Fibroblast of peridontal ligament (primary cell): ENCODE measurements at regions not wholly inside any gene's neighbourhood (a gene's known extent, or its start where the extent isn't known, plus 50 kb on each side); places are given as distances from the start of the nearest gene placed in this dataset.

Source experiments
- DNase-seq: peaks from one replicate; pipeline ENCODE4 v3.0.0-alpha.2; 2010; ENCODE audit errors: extremely low read depth

- no peak for DNase-seq
These were observed 142.9 kb downstream of the SNX19 start for GRCh38 chr11:130773244-130773820.

DNA sequence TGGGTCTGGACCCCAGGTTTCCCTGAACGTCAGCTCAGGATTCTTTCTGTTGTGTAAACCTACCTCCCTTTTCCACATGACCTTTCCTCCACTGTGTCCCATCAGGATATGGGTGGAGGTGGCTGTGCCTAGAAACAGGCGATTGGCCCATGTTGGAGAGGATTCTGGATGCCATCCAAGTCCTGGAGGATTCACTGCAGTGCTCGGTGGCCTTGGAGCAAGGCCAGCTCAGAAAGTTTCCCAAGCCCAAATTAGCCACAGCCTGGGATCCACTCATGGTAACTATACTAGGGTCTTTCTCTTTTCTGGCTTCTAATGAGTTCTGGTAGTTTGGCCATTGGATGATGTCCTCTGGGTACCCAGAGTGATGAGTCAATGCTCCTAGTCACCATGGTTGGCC is 141.6 kb downstream of the SNX19 start:
- no peak for DNase-seq

- DNase-seq: peak; percentile 54
These were observed 140.8 kb downstream of the SNX19 start for GRCh38 chr11:130775306-130776060.

- no peak for DNase-seq
These were observed 140.2 kb downstream of the SNX19 start for GRCh38 chr11:130776061-130776419.

DNA sequence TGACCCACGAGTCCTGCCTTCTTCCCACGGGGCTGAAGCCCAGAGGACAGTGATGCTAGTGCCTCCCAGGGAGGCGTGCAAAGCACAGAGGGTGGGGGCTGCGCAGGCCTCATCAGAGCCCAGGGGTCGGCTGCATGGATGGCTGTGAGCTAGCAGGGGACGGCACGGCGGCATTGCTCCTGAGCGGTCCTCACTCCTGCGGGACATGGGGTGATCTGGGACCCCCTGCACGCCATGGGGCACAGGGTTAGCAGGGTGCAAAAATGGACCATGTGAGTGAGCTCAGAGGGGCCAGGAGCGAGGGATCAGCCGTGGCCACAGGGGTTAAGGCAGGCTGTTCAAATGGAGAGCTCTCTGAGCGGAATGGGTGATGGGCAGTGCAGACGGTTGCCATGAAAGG is 138.3 kb downstream of the SNX19 start:
- no peak for DNase-seq

- DNase-seq: no peak
These were observed 137.6 kb downstream of the SNX19 start for GRCh38 chr11:130778705-130779104.

- no peak for DNase-seq
These were observed 137.0 kb downstream of the SNX19 start for GRCh38 chr11:130779267-130779666.

- no peak for DNase-seq
These were observed 136.3 kb downstream of the SNX19 start for GRCh38 chr11:130779943-130780342.

- DNase-seq: no peak
These were observed 135.8 kb downstream of the SNX19 start for GRCh38 chr11:130780437-130780836.

DNA sequence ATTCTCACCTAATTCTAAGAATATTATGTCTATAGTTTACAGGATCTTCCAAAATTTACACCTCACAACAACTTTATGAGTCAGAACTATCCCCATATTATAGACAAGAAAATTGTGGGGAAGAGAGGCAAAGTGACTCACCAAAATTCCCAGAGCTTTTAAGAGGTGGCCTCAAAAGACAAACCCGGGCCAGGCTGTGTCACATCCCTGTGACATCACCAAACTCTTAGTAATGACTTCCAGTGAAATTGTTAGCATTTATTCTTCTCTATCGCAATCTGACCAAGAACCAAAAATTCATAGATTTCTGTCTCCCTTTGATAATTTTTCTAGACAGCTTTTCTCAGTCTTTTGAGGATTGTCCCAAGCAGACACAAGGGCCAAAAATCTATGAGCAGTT is 134.3 kb downstream of the SNX19 start:
- DNase-seq: no peak

DNA sequence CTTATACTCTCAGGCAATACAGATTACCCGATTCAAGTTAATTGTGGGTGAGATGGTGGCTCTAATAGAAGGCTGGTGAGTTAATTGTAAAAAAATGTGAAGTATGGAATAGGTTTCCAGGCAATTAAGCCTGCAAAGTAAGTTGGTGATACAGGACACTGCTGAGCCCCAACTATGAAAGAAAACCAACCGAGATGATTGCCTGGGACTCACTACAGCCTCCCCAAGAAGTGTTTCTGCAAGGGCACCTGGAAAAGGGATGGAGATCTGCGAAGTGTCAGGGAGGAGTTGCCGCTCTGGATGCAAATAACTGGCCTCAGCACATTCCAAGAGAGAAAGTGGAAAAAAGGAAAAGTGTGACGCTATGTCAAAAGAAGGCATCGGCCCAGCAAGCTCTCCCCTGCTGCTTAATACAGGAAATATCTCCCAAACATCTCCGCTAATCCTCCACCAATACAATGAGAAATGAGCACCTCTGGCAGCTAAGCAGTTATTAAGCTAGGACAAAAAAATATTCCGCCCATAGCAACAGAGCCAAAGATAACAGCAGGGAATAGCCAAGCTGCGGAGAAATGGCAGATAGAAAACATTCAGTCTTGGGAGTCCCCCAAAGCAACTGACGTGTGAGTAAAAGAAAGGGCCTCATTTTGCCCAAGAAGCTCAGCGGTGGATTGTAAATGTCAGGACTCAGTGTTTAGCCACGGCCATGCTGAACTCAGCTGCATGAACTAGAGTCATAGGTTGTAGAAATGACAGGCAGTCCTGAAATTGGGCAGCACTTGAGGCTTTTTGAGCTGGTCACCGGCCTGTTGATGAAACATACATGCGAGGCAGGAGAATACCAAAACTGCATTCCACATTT is 133.7 kb downstream of the SNX19 start:
- DNase-seq: no peak

- no peak for DNase-seq
These were observed 133.0 kb downstream of the SNX19 start for GRCh38 chr11:130783323-130783722.

- peak; percentile 81 for DNase-seq
These were observed 130.7 kb downstream of the SNX19 start for GRCh38 chr11:130785380-130786116.

DNA sequence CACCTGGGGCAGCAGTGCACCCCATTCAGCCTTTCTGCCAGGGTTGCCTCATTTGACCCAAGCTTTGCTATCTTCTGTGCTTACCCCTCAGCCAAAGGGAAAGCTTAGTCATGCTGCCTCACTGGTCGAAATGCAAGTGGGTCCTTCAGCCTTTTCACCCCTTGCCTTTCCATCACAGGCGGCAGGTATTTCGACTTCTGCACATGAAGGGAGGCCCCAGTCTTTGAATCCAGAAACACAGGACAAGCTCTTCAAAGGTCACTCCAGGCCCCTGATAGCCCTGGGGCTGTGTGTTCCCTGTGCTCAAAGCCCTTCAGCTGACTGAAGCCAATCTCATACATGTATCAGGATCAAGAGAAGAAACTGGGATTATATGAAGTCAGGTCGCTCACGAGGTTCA is 129.7 kb downstream of the SNX19 start:
- DNase-seq: no peak

GRCh38 chr11:130787092-130787616 is 129.1 kb downstream of the SNX19 start:
- no peak for DNase-seq

DNA sequence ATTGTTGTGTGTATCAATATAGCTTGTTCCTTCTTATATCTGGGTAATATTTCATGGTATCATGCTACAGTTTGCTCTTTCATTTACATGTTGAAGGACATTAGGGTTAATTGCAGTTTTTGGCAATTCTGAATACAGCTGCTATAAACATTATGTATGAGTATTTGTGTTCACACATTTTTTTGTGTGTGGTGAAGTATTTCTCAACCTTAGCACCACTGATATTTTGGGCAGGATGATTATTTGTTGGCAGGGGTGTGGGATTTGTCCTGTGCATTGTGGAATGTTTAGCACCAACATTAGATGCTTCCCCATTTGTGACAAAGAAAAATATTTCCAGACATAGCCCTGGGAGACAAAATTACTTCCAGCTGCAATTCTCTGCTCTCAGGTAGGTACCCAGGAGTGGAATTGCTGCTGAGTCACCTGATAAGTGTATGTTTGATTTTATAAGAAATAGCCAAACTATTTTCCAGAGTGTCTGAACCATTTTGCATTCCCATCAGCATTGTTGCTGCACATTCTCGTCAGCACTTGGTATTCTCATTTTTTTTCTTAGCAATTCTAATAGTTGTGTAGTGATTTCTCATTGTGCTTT is 128.2 kb downstream of the SNX19 start:
- DNase-seq: no peak

- no peak for DNase-seq
These were observed 127.1 kb downstream of the SNX19 start for GRCh38 chr11:130789056-130789640.

GRCh38 chr11:130790689-130791088 is 125.6 kb downstream of the SNX19 start:
- no peak for DNase-seq

- no peak for DNase-seq
These were observed 123.5 kb downstream of the SNX19 start for GRCh38 chr11:130792772-130793171.

- DNase-seq: no peak
These were observed 119.5 kb downstream of the SNX19 start for GRCh38 chr11:130796828-130797227.

GRCh38 chr11:130798280-130798679 is 118.0 kb downstream of the SNX19 start:
- DNase-seq: peak; percentile 79
